ENCODE measurements at regions not wholly inside any gene's neighbourhood (a gene's known extent, or its start where the extent isn't known, plus 50 kb on each side); places are given as distances from the start of the nearest gene placed in this dataset.
"Not testable (repeated sequence)": the region's sequence is repeated elsewhere in the genome, so short reads cannot be mapped to it uniquely, and the experiment has no call there.

DNA sequence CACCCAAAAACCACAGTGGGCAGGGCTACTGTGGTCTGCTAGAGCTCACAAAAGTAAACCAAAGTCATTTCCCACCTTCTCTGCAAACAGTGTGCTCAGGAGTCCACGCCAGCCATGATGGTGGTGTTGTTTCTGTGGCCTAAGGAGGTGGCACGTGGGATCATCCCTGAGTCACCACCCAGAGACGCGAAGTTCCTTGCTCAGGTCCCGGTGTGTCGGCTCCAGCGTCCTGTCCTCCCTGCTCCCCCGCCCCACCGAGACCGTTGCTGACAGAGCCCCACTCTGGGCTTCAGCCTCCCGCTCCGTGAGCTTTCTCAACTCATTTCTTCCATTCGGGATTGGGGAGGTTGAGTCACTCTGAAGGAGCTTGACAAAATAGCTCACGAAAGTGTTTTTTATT lies 118.7 kb downstream of the NPTX2 start:
- DNase-seq (ENCODE audit: low read depth): no peak
- TF ChIP-seq, protein P1, sequence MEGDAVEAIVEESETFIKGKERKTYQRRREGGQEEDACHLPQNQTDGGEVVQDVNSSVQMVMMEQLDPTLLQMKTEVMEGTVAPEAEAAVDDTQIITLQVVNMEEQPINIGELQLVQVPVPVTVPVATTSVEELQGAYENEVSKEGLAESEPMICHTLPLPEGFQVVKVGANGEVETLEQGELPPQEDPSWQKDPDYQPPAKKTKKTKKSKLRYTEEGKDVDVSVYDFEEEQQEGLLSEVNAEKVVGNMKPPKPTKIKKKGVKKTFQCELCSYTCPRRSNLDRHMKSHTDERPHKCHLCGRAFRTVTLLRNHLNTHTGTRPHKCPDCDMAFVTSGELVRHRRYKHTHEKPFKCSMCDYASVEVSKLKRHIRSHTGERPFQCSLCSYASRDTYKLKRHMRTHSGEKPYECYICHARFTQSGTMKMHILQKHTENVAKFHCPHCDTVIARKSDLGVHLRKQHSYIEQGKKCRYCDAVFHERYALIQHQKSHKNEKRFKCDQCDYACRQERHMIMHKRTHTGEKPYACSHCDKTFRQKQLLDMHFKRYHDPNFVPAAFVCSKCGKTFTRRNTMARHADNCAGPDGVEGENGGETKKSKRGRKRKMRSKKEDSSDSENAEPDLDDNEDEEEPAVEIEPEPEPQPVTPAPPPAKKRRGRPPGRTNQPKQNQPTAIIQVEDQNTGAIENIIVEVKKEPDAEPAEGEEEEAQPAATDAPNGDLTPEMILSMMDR (conservative IDR thresholded peaks at IDR 0.05; ENCODE audit: low read depth, low read length): no peak
- H3K4me3 ChIP-seq (ENCODE audit: low read depth, low read length): no peak overlapping the region

- H3K4me3 ChIP-seq (ENCODE audit: low read depth, low read length); DNase-seq (ENCODE audit: low read depth): not testable (repeated sequence)
Measured at GRCh38 chr7:98736461-98736860, 119.4 kb downstream of the NPTX2 start.

- TF ChIP-seq, protein P1 (conservative IDR thresholded peaks at IDR 0.05; ENCODE audit: low read depth, low read length): no peak
- no peak for DNase-seq (ENCODE audit: low read depth)
- H3K4me3 ChIP-seq (ENCODE audit: low read depth, low read length): no peak overlapping the region
Measured at GRCh38 chr7:98737176-98737575, 120.1 kb downstream of the NPTX2 start.

GRCh38 chr7:98740643-98741042 lies 123.6 kb downstream of the NPTX2 start:
- DNase-seq (ENCODE audit: low read depth): no peak
- TF ChIP-seq, protein P1 (conservative IDR thresholded peaks at IDR 0.05; ENCODE audit: low read depth, low read length): no peak
- H3K4me3 ChIP-seq (ENCODE audit: low read depth, low read length): no peak overlapping the region

DNA sequence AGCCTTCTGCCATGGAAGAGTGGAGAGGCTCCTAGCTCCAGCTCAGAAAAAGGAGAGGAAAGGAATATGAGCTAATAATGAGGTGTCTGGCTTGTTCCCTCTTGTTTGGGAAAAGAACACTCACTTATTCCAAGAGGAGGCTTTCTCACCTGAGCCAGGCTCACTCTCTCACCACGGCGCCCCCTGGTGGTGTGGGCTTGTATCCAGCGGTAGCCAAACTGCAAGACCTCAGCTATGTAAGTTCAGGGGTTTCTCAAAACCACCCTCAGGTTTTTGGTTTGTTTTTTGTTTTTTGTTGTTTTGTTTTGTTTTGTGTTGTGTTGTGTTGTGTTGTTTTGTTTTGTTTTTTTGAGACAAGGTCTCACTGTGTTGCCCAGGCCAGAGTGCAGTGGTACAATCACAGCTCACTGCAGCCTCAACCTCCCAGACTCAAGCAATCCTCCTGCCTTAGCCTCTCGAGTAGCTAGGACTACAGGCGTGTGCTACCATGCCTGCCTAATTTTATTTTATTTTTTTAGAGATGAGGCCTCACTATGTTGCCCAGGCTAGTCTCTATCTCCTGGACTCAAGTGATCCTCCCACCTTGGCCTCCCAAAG lies 124.0 kb downstream of the TMEM130 start:
- peak; percentile 42 for DNase-seq (ENCODE audit: low read depth)
- no peak overlapping the region for H3K4me3 ChIP-seq (ENCODE audit: low read depth, low read length)
- TF ChIP-seq, protein P1 (conservative IDR thresholded peaks at IDR 0.05; ENCODE audit: low read depth, low read length): peak; percentile 71

GRCh38 chr7:98748090-98748489 lies 121.7 kb downstream of the TMEM130 start:
- DNase-seq (ENCODE audit: low read depth): no peak
- TF ChIP-seq, protein P1 (conservative IDR thresholded peaks at IDR 0.05; ENCODE audit: low read depth, low read length): no peak
- no peak overlapping the region for H3K4me3 ChIP-seq (ENCODE audit: low read depth, low read length)

GRCh38 chr7:98753176-98753575 lies 116.6 kb downstream of the TMEM130 start:
- no peak for DNase-seq (ENCODE audit: low read depth)
- TF ChIP-seq, protein P1 (conservative IDR thresholded peaks at IDR 0.05; ENCODE audit: low read depth, low read length): no peak

More at GRCh38 chr7:98753176-98753575, 116.6 kb downstream of the TMEM130 start:
- H3K4me3 ChIP-seq (ENCODE audit: low read depth, low read length): no peak overlapping the region
